ENCODE measurements at regions not wholly inside any gene's neighbourhood (a gene's known extent, or its start where the extent isn't known, plus 50 kb on each side); places are given as distances from the start of the nearest gene placed in this dataset.

DNA sequence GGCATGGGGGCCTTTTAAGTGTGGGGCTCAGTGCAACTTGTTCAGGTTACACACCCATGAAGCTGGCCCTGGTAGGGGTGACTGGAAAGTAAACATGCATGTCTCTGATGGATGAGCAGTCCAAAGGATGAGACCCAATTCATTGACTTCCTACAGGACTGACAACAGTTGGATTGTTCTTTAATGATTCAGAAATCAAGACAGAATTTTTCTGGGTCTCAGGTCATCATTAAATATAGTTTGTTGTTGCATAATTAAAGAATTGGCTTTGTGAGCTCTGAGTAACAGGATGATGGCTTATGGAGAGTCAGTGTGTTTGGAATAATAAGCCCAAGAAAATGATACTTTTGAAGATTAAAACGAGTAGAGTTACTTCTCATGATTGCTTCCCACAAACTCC is 604.2 kb upstream of the CLINT1 start:
- TF ChIP-seq, protein P1, sequence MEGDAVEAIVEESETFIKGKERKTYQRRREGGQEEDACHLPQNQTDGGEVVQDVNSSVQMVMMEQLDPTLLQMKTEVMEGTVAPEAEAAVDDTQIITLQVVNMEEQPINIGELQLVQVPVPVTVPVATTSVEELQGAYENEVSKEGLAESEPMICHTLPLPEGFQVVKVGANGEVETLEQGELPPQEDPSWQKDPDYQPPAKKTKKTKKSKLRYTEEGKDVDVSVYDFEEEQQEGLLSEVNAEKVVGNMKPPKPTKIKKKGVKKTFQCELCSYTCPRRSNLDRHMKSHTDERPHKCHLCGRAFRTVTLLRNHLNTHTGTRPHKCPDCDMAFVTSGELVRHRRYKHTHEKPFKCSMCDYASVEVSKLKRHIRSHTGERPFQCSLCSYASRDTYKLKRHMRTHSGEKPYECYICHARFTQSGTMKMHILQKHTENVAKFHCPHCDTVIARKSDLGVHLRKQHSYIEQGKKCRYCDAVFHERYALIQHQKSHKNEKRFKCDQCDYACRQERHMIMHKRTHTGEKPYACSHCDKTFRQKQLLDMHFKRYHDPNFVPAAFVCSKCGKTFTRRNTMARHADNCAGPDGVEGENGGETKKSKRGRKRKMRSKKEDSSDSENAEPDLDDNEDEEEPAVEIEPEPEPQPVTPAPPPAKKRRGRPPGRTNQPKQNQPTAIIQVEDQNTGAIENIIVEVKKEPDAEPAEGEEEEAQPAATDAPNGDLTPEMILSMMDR (IDR thresholded peaks at IDR 0.05): no peak
- TF ChIP-seq POLR2A (IDR thresholded peaks at IDR 0.05): no peak

Measured in lower leg skin (tissue), 3 donors.